HEK293 (cell line): ENCODE measurements at regions not wholly inside any gene's neighbourhood (a gene's known extent, or its start where the extent isn't known, plus 50 kb on each side); places are given as distances from the start of the nearest gene placed in this dataset.

Source experiments
- CTCF ChIA-PET: fragments of 350-600 bp; formaldehyde crosslinking; extraction: SDS; loops from one replicate; lab custom pipeline; 2021; ENCODE audit warnings: antibody characterized with exemption; lab: Yijun Ruan, JAX
- POLR2A ChIA-PET: fragments of 300-600 bp; formaldehyde crosslinking; extraction: SDS; loops from one replicate; lab custom pipeline; 2020; ENCODE audit warnings: antibody characterized with exemption, inconsistent platforms; lab: Yijun Ruan, JAX
- H3K27ac ChIP-seq: fragments of 200-500 bp; sonication (Bioruptor generic); 2 replicates; pipeline ENCODE4 v1.5.1; 2014; ENCODE audit warnings: low read depth, low read length, control low read depth, inconsistent platforms; ENCODE audit errors: extremely low read depth
- H3K36me3 ChIP-seq, 2 experiments: fragments of 200-500 bp in 1 of 2; sonication (Bioruptor generic) in 1 of 2; 1 replicate in 1 of 2; 2 replicates in 1 of 2; pipeline ENCODE4 v1.5.1; 2014 to 2017; ENCODE audit warnings: inconsistent platforms in 2 of 2, low read length in 2 of 2; ENCODE audit not compliant: control insufficient read depth in 2 of 2, insufficient read depth in 1 of 2
- H3K4me1 ChIP-seq: fragments of 200-500 bp; sonication (Bioruptor generic); 2 replicates; pipeline ENCODE4 v1.5.1; 2014; ENCODE audit warnings: mild to moderate bottlenecking, low read length, inconsistent platforms; ENCODE audit not compliant: control insufficient read depth, insufficient read depth
- H3K4me3 ChIP-seq: 2 replicates; pipeline ENCODE4 v1.5.1; 2011; ENCODE audit warnings: low read depth, mild to moderate bottlenecking, control low read depth, low read length, moderate library complexity
- H3K9me3 ChIP-seq: fragments of 200-500 bp; sonication (Bioruptor generic); 2 replicates; pipeline ENCODE4 v1.5.1; 2014; ENCODE audit warnings: low read depth, low read length, inconsistent platforms; ENCODE audit not compliant: control insufficient read depth, insufficient read depth
- ATF2 ChIP-seq: fragments of 450-650 bp; formaldehyde crosslinking; IDR thresholded peaks from 2 replicates; pipeline ENCODE4 v1.5.1; 2016; ENCODE audit warnings: missing biosample characterization, missing genetic modification characterization, low read depth
- GLI2 ChIP-seq: fragments of 450-650 bp; formaldehyde crosslinking; IDR thresholded peaks from 2 replicates; pipeline ENCODE4; 2017; ENCODE audit warnings: missing biosample characterization, missing genetic modification characterization, low read depth, borderline replicate concordance
- HOXA7 ChIP-seq: sonication (generic); formaldehyde crosslinking; IDR thresholded peaks from 2 replicates; pipeline ENCODE4 v1.8.1; 2022; ENCODE audit warnings: missing genetic modification reagents, borderline replicate concordance
- PRDM1 ChIP-seq: fragments of 450-650 bp; formaldehyde crosslinking; IDR thresholded peaks from 2 replicates; pipeline ENCODE4; 2016; ENCODE audit warnings: missing biosample characterization, missing genetic modification characterization
- PRDM6 ChIP-seq: fragments of 450-650 bp; formaldehyde crosslinking; IDR thresholded peaks from 2 replicates; pipeline ENCODE4 v1.5.1; 2017; ENCODE audit warnings: missing biosample characterization, missing genetic modification characterization
- SALL2 ChIP-seq: fragments of 450-650 bp; formaldehyde crosslinking; IDR thresholded peaks from 2 replicates; pipeline ENCODE4 v1.5.0; 2017; ENCODE audit warnings: missing biosample characterization, mild to moderate bottlenecking, missing genetic modification characterization, borderline replicate concordance
- ZNF112 ChIP-seq: fragments of 450-650 bp; formaldehyde crosslinking; IDR thresholded peaks from 2 replicates; pipeline ENCODE4 v1.5.0; 2017; ENCODE audit warnings: missing biosample characterization, missing genetic modification characterization
- ZNF121 ChIP-seq: fragments of 450-650 bp; formaldehyde crosslinking; IDR thresholded peaks from 2 replicates; pipeline ENCODE4 v1.5.1; 2016; ENCODE audit warnings: missing biosample characterization, missing genetic modification characterization
- ZNF18 ChIP-seq: fragments of 450-650 bp; formaldehyde crosslinking; IDR thresholded peaks from 2 replicates; pipeline ENCODE4 v1.5.1; 2016; ENCODE audit warnings: missing biosample characterization, missing genetic modification characterization
- ZNF202 ChIP-seq: fragments of 450-650 bp; formaldehyde crosslinking; IDR thresholded peaks from 2 replicates; pipeline ENCODE4 v1.5.1; 2016; ENCODE audit warnings: missing biosample characterization, missing genetic modification characterization, borderline replicate concordance
- ZNF214 ChIP-seq: fragments of 450-650 bp; formaldehyde crosslinking; IDR thresholded peaks from 2 replicates; pipeline ENCODE4 v1.5.1; 2017; ENCODE audit warnings: missing biosample characterization, mild to moderate bottlenecking, missing genetic modification characterization, borderline replicate concordance
- ZNF324 ChIP-seq: fragments of 450-650 bp; formaldehyde crosslinking; IDR thresholded peaks from 2 replicates; pipeline ENCODE4 v1.5.1; 2016; ENCODE audit warnings: missing biosample characterization, missing genetic modification characterization
- ZNF473 ChIP-seq: fragments of 450-650 bp; formaldehyde crosslinking; IDR thresholded peaks from 2 replicates; pipeline ENCODE4 v1.5.1; 2017; ENCODE audit warnings: missing biosample characterization, missing genetic modification characterization
- ZNF521 ChIP-seq: fragments of 450-650 bp; formaldehyde crosslinking; IDR thresholded peaks from 2 replicates; pipeline ENCODE4 v1.5.1; 2017; ENCODE audit warnings: missing biosample characterization, mild to moderate bottlenecking, missing genetic modification characterization
- ZNF585B ChIP-seq: fragments of 450-650 bp; formaldehyde crosslinking; IDR thresholded peaks from 2 replicates; pipeline ENCODE4 v1.5.1; 2016; ENCODE audit warnings: missing biosample characterization, missing genetic modification characterization
- ZNF610 ChIP-seq: fragments of 450-650 bp; formaldehyde crosslinking; IDR thresholded peaks from 2 replicates; pipeline ENCODE4 v1.5.1; 2016; ENCODE audit warnings: missing biosample characterization, missing genetic modification characterization, borderline replicate concordance
- ZNF621 ChIP-seq: fragments of 450-650 bp; formaldehyde crosslinking; IDR thresholded peaks from 2 replicates; pipeline ENCODE4 v1.5.1; 2017; ENCODE audit warnings: missing biosample characterization, missing genetic modification characterization
- ZNF624 ChIP-seq: fragments of 450-650 bp; formaldehyde crosslinking; IDR thresholded peaks from 2 replicates; pipeline ENCODE4 v1.5.1; 2017; ENCODE audit warnings: missing biosample characterization, missing genetic modification characterization
- ZNF677 ChIP-seq: fragments of 450-650 bp; IDR thresholded peaks from 2 replicates; pipeline ENCODE4 v1.5.0; 2018; ENCODE audit warnings: missing biosample characterization, mild to moderate bottlenecking, missing genetic modification characterization, moderate library complexity
- TF ChIP-seq, protein P1 (sequence below): fragments of 450-650 bp; formaldehyde crosslinking; IDR thresholded peaks from 2 replicates; pipeline ENCODE4 v1.5.1; 2017; ENCODE audit warnings: missing biosample characterization, missing genetic modification characterization

DNA sequence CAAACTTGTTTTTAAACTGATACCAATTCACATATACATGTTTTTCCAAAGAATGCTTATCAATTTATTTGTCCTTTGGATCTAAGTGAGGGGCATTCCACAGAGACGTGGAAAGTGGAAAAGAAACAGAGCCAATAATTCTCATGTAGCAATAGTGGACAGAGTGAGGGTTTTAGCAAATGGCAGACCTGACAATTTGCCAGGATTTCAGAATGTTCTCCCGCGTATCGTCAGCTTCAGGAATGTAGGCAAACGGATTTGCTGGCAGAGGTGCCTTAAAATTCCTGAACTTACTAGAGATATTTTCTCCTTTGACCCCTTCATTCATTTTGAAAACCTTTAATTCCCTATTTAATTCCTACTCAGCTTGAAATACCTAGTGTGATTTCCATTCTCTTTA is 193.4 kb upstream of the CPHXL start (continued):
- TF ChIP-seq ZNF624 = no peak
- TF ChIP-seq GLI2 = no peak
- no peak for TF ChIP-seq ATF2 (tag by site-specific recombination)

GRCh38 chr16:75921281-75921680 is 195.0 kb upstream of the CPHXL start:
- no peaks in the 10 kb centered on the region for H3K9me3 ChIP-seq
- no peak overlapping the region for H3K27ac ChIP-seq
- TF ChIP-seq ZNF202 (tag by site-specific recombination) (no peak), PRDM6 (tag by site-specific recombination) (no peak), ZNF324 (tag by site-specific recombination) (no peak), ZNF214 (tag by site-specific recombination) (no peak), ZNF112 (no peak), ZNF585B (tag by site-specific recombination) (no peak), ZNF610 (tag by site-specific recombination) (no peak)
- TF ChIP-seq, protein P1, sequence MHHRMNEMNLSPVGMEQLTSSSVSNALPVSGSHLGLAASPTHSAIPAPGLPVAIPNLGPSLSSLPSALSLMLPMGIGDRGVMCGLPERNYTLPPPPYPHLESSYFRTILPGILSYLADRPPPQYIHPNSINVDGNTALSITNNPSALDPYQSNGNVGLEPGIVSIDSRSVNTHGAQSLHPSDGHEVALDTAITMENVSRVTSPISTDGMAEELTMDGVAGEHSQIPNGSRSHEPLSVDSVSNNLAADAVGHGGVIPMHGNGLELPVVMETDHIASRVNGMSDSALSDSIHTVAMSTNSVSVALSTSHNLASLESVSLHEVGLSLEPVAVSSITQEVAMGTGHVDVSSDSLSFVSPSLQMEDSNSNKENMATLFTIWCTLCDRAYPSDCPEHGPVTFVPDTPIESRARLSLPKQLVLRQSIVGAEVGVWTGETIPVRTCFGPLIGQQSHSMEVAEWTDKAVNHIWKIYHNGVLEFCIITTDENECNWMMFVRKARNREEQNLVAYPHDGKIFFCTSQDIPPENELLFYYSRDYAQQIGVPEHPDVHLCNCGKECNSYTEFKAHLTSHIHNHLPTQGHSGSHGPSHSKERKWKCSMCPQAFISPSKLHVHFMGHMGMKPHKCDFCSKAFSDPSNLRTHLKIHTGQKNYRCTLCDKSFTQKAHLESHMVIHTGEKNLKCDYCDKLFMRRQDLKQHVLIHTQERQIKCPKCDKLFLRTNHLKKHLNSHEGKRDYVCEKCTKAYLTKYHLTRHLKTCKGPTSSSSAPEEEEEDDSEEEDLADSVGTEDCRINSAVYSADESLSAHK = no peak
- H3K36me3 ChIP-seq = no peaks in the 10 kb centered on the region
- no peak overlapping the region for H3K4me3 ChIP-seq
- CTCF ChIA-PET = interaction anchor here (0.6 kb wide), 1 partner anchor 419 kb away, joined by 4 read pairs; no protein-coding TSS in a partner anchor
- no peaks in the 10 kb centered on the region for H3K4me1 ChIP-seq
- POLR2A ChIA-PET = no interaction called here

DNA sequence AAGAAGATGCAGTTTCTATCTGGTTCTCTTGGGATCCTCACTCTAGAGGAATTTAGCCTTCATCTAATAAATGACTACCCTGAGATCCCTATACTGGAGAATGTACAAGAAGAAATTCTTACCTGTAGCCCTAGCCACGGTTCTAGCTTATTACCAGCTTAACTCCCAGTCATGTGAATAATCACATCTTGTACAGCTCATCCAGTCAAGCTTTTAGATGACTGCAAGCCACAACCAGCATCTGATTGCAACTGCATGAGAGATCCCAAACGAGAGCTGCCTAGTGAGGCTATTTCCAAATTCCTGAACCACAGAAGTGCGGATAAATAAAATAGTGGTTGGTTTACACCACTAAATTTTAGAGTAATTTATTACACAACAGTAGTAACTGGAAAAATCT is 196.0 kb upstream of the CPHXL start:
- no peaks in the 10 kb centered on the region for H3K36me3 ChIP-seq
- CTCF ChIA-PET = no interaction called here
- no peak overlapping the region for H3K27ac ChIP-seq
- POLR2A ChIA-PET = no interaction called here
- TF ChIP-seq SALL2 (tag by site-specific recombination) (no peak), ZNF18 (tag by site-specific recombination) (no peak), ZNF621 (tag by site-specific recombination) (no peak), ZNF121 (tag by site-specific recombination) (no peak), PRDM1 (no peak), ZNF473 (tag by site-specific recombination) (no peak), ZNF677 (tag by site-specific recombination) (no peak), ZNF521 (tag by site-specific recombination) (no peak), HOXA7 (no peak)
- no peak overlapping the region for H3K4me3 ChIP-seq
- H3K9me3 ChIP-seq = no peaks in the 10 kb centered on the region
- H3K4me1 ChIP-seq = no peaks in the 10 kb centered on the region
